HepG2 (cell line): ENCODE measurements at regions not wholly inside any gene's neighbourhood (a gene's known extent, or its start where the extent isn't known, plus 50 kb on each side); places are given as distances from the start of the nearest gene placed in this dataset.

Experiments used
- ATAC-seq: fragments of 200-7000 bp; cut with Tn5 transposase; 3 replicates; pipeline ENCODE4 v1.9.1; 2020; ENCODE audit warnings: mild to moderate bottlenecking, moderate library complexity
- BruUV-seq: library from RNA; stranded (reverse); fragments of 400-500 nt; replicated peaks from 2 replicates; lab custom pipeline; 2021; lab: Mats Ljungman, UMichigan
- CTCF ChIA-PET: fragments of 300-600 bp; formaldehyde crosslinking; extraction: SDS; loops from one replicate; lab custom pipeline; 2021; ENCODE audit warnings: low total read pairs, inconsistent platforms, low intra/inter-chr PET ratio; lab: Yijun Ruan, JAX
- POLR2A ChIA-PET: fragments of 350-600 bp; sonication (Branson Sonifier 250); formaldehyde crosslinking; loops from one replicate; lab custom pipeline; 2020; ENCODE audit warnings: antibody characterized with exemption, inconsistent platforms; lab: Yijun Ruan, JAX
- DNase-seq: peaks from one replicate; pipeline ENCODE4 v3.0.0-alpha.2; 2015; ENCODE audit warnings: low spot score
- FAIRE-seq: peaks from 3 replicates; lab custom pipeline; 2011; peaks lifted over from hg19 to GRCh38; lab: Jason Lieb, UNC
- H2AFZ ChIP-seq: one replicate; pipeline ENCODE4 v1.6.1; 2011; ENCODE audit warnings: low read length, inconsistent platforms
- H3K27ac ChIP-seq: fragments of 300-600 bp; 3 replicates; pipeline ENCODE4 v1.8.0; 2011; ENCODE audit warnings: mixed run types, mild to moderate bottlenecking, mixed read lengths, low read length, inconsistent platforms; ENCODE audit not compliant: insufficient read depth; ENCODE audit errors: extremely low read length
- H3K27me3 ChIP-seq, 2 experiments: fragments of 200-600 bp in 1 of 2; 2 replicates in 1 of 2; 3 replicates in 1 of 2; pipeline versions ENCODE4 v1.6.0 to v1.8.0; 2011; ENCODE audit warnings: low read length in 2 of 2, mild to moderate bottlenecking in 2 of 2, moderate library complexity in 2 of 2, inconsistent platforms in 1 of 2; ENCODE audit not compliant: insufficient read depth in 2 of 2, control insufficient read depth in 1 of 2
- H3K36me3 ChIP-seq, 2 experiments: fragments of 200-600 bp in 1 of 2; replicated peaks in 1 of 2; 2 replicates in 1 of 2; 3 replicates in 1 of 2; pipeline versions ENCODE4 v1.5.1 to v1.8.0; 2011; ENCODE audit warnings: low read length in 2 of 2, inconsistent platforms in 1 of 2; ENCODE audit not compliant: insufficient read depth in 2 of 2, control insufficient read depth in 1 of 2
- H3K4me1 ChIP-seq: 2 replicates; pipeline ENCODE4 v1.5.1; 2012; ENCODE audit warnings: low read length, inconsistent platforms; ENCODE audit not compliant: insufficient read depth
- H3K4me2 ChIP-seq: 2 replicates; pipeline ENCODE4 v1.6.0; 2011; ENCODE audit warnings: low read depth, low read length, inconsistent platforms
- H3K4me3 ChIP-seq, 3 experiments: fragments of 200-600 bp in 1 of 3; sonication (generic), shearing (Covaris generic) in 1 of 3; replicated peaks in 1 of 3; 2 replicates each; pipeline ENCODE4 v1.5.1; 2011 to 2016; ENCODE audit warnings: low read length in 3 of 3, inconsistent platforms in 2 of 3, low read depth in 2 of 3, mild to moderate bottlenecking in 2 of 3, control low read depth in 1 of 3, mixed read lengths in 1 of 3; ENCODE audit not compliant: insufficient read depth in 1 of 3
- H3K79me2 ChIP-seq: one replicate; pipeline ENCODE4 v1.6.1; 2011; ENCODE audit warnings: low read length, inconsistent platforms; ENCODE audit not compliant: insufficient read depth
- H3K9ac ChIP-seq: 2 replicates; pipeline ENCODE4 v1.6.0; 2011; ENCODE audit warnings: mild to moderate bottlenecking, low read depth, low read length, inconsistent platforms; ENCODE audit not compliant: insufficient read depth
- H3K9me3 ChIP-seq: 2 replicates; pipeline ENCODE4 v1.5.1; 2012; ENCODE audit warnings: mild to moderate bottlenecking, low read length
- H4K20me1 ChIP-seq: 2 replicates; pipeline ENCODE4 v1.6.0; 2011; ENCODE audit warnings: inconsistent platforms, mild to moderate bottlenecking, low read length, moderate library complexity; ENCODE audit not compliant: insufficient read depth
- CAMTA2 ChIP-seq: sonication (generic); formaldehyde crosslinking; IDR thresholded peaks from 2 replicates; pipeline ENCODE4 v1.4.0; 2020; ENCODE audit warnings: mild to moderate bottlenecking, missing genetic modification reagents, borderline replicate concordance
- HNF4A ChIP-seq: sonication (generic); formaldehyde crosslinking; IDR thresholded peaks from 2 replicates; pipeline ENCODE4 v1.4.0; 2020; ENCODE audit warnings: missing genetic modification reagents
- KMT2B ChIP-seq: IDR thresholded peaks from 2 replicates; pipeline ENCODE4 v1.6.1; 2016; ENCODE audit warnings: missing genetic modification reagents, missing compliant biosample characterization
- MBNL3 ChIP-seq: fragments of 250-450 bp; sonication (Bioruptor Pico); conservative IDR thresholded peaks from 2 replicates; pipeline ENCODE4 v1.8.0; 2022; ENCODE audit warnings: mild to moderate bottlenecking, inconsistent platforms
- MTA1 ChIP-seq: sonication (generic); formaldehyde crosslinking; IDR thresholded peaks from 2 replicates; pipeline ENCODE4 v1.4.0; 2020; ENCODE audit warnings: missing genetic modification reagents, mild to moderate bottlenecking, borderline replicate concordance
- RAD51 ChIP-seq: fragments of 450-650 bp; IDR thresholded peaks from 2 replicates; pipeline ENCODE4 v1.6.1; 2016; ENCODE audit warnings: borderline replicate concordance
- TEAD3 ChIP-seq: optimal IDR thresholded peaks from 2 replicates; pipeline ENCODE3; 2016; ENCODE audit warnings: borderline replicate concordance
- ZFP90 ChIP-seq: sonication (generic); formaldehyde crosslinking; IDR thresholded peaks from 2 replicates; pipeline ENCODE4 v1.8.0; 2022; ENCODE audit warnings: missing genetic modification reagents, mild to moderate bottlenecking, inconsistent platforms, borderline replicate concordance
- ZMAT3 ChIP-seq: sonication (generic); formaldehyde crosslinking; conservative IDR thresholded peaks from 2 replicates; pipeline ENCODE4 v1.7.0; 2021; ENCODE audit warnings: missing genetic modification reagents
- ZNF136 ChIP-seq: sonication (generic); formaldehyde crosslinking; IDR thresholded peaks from 2 replicates; pipeline ENCODE4 v1.8.1; 2022; ENCODE audit warnings: low read depth, mild to moderate bottlenecking, moderate library complexity, missing genetic modification reagents
- ZNF337 ChIP-seq: sonication (generic); formaldehyde crosslinking; IDR thresholded peaks from 2 replicates; pipeline ENCODE4 v1.5.1; 2020; ENCODE audit warnings: missing genetic modification reagents, low read depth, mild to moderate bottlenecking, borderline replicate concordance
- ZNF589 ChIP-seq: sonication (generic); formaldehyde crosslinking; conservative IDR thresholded peaks from 2 replicates; pipeline ENCODE4 v1.8.0; 2022; ENCODE audit warnings: mild to moderate bottlenecking, moderate library complexity, missing genetic modification reagents
- ZNF660 ChIP-seq: sonication (generic); formaldehyde crosslinking; IDR thresholded peaks from 2 replicates; pipeline ENCODE4 v1.5.1; 2020; ENCODE audit warnings: mild to moderate bottlenecking, low read depth, missing genetic modification reagents, borderline replicate concordance
- WGBS: methylation state at CpG from one replicate; pipeline ENCODE4 v1.1.6; 2017; ENCODE audit warnings: low lambda C conversion rate; 5-methylcytosine and 5-hydroxymethylcytosine counted together
- in situ Hi-C: cut with HindIII; loops from 2 replicates; pipeline ENCODE4 v1.10.0; 2017; ENCODE audit warnings: low pct_unique_long_range_greater_than_20kb; ENCODE audit not compliant: extremely low pct_ligation_motif_present
- intact Hi-C: fragments of 100-400 bp; cut with micrococcal nuclease; formaldehyde crosslinking; loops from one replicate; pipeline ENCODE4 v1.10.0; 2022; ENCODE audit not compliant: unreplicated experiment
- TF ChIP-seq, protein P1 (sequence below): IDR thresholded peaks from 2 replicates; pipeline ENCODE4 v1.6.1; 2012; ENCODE audit warnings: inconsistent platforms
- TF ChIP-seq, protein P2 (sequence below), 2 experiments: sonication (generic) in 1 of 2; formaldehyde crosslinking in 1 of 2; IDR thresholded peaks; 2 replicates each; pipeline versions ENCODE4 v1.4.0 to v1.6.1; 2018 to 2020; ENCODE audit warnings: missing genetic modification reagents in 2 of 2, borderline replicate concordance in 1 of 2, low read depth in 1 of 2, mild to moderate bottlenecking in 1 of 2, missing biosample characterization in 1 of 2
- TF ChIP-seq, protein P3 (sequence below): sonication (generic); formaldehyde crosslinking; IDR thresholded peaks from 2 replicates; pipeline ENCODE4 v1.5.1; 2020; ENCODE audit warnings: mild to moderate bottlenecking, missing genetic modification reagents, moderate library complexity
- TF ChIP-seq, protein P4 (sequence below): IDR thresholded peaks from 2 replicates; pipeline ENCODE4 v1.6.1; 2016; ENCODE audit warnings: low read depth, borderline replicate concordance
- TF ChIP-seq, protein P5 (sequence below): sonication (generic); formaldehyde crosslinking; IDR thresholded peaks from 2 replicates; pipeline ENCODE4 v1.8.0; 2023; ENCODE audit warnings: mild to moderate bottlenecking, missing genetic modification reagents

DNA sequence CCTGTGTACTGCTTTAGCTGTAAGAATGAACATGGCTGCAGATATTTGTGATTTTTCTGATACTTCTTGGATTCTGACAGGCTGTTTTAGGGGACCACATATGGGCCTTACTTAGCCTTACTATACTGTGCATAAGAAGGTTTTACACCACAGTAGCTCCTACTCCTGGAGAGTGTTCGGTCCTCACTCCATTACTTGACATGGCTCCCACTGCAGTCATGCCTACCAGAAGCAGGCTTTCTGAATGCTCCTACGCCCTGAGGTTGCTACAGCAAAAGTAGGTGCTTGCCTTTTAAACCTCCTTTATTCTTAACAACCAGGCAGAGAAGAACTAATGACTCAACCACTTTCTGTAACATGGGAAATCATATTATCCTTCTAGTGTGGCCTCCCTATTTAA lies 125.2 kb upstream of the MAP2 start:
- in situ Hi-C loops, result no loop called here
- Histone ChIP-seq H4K20me1 (no peaks in the 10 kb centered on the region), H3K27me3 (no peaks in the 10 kb centered on the region; a peak in 1 of 5 replicates), H3K27ac (no peak overlapping the region), H3K79me2 (no peaks in the 10 kb centered on the region), H3K4me2 (no peak overlapping the region), H3K4me1 (no peaks in the 10 kb centered on the region), H3K9ac (no peak overlapping the region), H2AFZ (no peak overlapping the region), H3K36me3 (no peaks in the 10 kb centered on the region), H3K4me3 (no peak overlapping the region), H3K9me3 (no peaks in the 10 kb centered on the region)
- ATAC-seq, result no peak
- no TSS peak for BruUV-seq
- 8% methylated on average over 2 of the region's 2 CpGs for WGBS
- DNase-seq, result no peak
- FAIRE-seq, result no peak
- CTCF ChIA-PET, result no interaction called here
- POLR2A ChIA-PET, result no interaction called here
- intact Hi-C loops, result no loop called here
- no peak for TF ChIP-seq MBNL3 (CRISPR knock-in tag)
- no peak for TF ChIP-seq CAMTA2 (CRISPR knock-in tag)
- TF ChIP-seq ZNF589 (CRISPR knock-in tag), result no peak
- TF ChIP-seq, protein P1, sequence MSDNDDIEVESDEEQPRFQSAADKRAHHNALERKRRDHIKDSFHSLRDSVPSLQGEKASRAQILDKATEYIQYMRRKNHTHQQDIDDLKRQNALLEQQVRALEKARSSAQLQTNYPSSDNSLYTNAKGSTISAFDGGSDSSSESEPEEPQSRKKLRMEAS, result no peak
- TF ChIP-seq, protein P2, sequence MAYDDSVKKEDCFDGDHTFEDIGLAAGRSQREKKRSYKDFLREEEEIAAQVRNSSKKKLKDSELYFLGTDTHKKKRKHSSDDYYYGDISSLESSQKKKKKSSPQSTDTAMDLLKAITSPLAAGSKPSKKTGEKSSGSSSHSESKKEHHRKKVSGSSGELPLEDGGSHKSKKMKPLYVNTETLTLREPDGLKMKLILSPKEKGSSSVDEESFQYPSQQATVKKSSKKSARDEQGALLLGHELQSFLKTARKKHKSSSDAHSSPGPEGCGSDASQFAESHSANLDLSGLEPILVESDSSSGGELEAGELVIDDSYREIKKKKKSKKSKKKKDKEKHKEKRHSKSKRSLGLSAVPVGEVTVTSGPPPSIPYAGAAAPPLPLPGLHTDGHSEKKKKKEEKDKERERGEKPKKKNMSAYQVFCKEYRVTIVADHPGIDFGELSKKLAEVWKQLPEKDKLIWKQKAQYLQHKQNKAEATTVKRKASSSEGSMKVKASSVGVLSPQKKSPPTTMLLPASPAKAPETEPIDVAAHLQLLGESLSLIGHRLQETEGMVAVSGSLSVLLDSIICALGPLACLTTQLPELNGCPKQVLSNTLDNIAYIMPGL (CRISPR knock-in tag; IDR thresholded peaks at IDR 0.05; ENCODE audit: borderline replicate concordance in 1 of 2, low read depth in 1 of 2), result no peak
- TF ChIP-seq, protein P3, sequence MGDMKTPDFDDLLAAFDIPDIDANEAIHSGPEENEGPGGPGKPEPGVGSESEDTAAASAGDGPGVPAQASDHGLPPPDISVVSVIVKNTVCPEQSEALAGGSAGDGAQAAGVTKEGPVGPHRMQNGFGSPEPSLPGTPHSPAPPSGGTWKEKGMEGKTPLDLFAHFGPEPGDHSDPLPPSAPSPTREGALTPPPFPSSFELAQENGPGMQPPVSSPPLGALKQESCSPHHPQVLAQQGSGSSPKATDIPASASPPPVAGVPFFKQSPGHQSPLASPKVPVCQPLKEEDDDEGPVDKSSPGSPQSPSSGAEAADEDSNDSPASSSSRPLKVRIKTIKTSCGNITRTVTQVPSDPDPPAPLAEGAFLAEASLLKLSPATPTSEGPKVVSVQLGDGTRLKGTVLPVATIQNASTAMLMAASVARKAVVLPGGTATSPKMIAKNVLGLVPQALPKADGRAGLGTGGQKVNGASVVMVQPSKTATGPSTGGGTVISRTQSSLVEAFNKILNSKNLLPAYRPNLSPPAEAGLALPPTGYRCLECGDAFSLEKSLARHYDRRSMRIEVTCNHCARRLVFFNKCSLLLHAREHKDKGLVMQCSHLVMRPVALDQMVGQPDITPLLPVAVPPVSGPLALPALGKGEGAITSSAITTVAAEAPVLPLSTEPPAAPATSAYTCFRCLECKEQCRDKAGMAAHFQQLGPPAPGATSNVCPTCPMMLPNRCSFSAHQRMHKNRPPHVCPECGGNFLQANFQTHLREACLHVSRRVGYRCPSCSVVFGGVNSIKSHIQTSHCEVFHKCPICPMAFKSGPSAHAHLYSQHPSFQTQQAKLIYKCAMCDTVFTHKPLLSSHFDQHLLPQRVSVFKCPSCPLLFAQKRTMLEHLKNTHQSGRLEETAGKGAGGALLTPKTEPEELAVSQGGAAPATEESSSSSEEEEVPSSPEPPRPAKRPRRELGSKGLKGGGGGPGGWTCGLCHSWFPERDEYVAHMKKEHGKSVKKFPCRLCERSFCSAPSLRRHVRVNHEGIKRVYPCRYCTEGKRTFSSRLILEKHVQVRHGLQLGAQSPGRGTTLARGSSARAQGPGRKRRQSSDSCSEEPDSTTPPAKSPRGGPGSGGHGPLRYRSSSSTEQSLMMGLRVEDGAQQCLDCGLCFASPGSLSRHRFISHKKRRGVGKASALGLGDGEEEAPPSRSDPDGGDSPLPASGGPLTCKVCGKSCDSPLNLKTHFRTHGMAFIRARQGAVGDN (CRISPR knock-in tag), result no peak
- no peak for TF ChIP-seq ZNF337 (CRISPR knock-in tag)
- TF ChIP-seq, protein P4, sequence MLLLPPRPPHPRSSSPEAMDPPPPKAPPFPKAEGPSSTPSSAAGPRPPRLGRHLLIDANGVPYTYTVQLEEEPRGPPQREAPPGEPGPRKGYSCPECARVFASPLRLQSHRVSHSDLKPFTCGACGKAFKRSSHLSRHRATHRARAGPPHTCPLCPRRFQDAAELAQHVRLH (CRISPR knock-in tag), result no peak
- TF ChIP-seq ZNF136 (CRISPR knock-in tag), result no peak
- no peak for TF ChIP-seq ZFP90 (CRISPR knock-in tag)
- TF ChIP-seq ZMAT3, result no peak
- TF ChIP-seq ZNF660 (CRISPR knock-in tag), result no peak
- no peak for TF ChIP-seq HNF4A (CRISPR knock-in tag)
- no peak for TF ChIP-seq TEAD3 (CRISPR knock-in tag)
- TF ChIP-seq, protein P5, sequence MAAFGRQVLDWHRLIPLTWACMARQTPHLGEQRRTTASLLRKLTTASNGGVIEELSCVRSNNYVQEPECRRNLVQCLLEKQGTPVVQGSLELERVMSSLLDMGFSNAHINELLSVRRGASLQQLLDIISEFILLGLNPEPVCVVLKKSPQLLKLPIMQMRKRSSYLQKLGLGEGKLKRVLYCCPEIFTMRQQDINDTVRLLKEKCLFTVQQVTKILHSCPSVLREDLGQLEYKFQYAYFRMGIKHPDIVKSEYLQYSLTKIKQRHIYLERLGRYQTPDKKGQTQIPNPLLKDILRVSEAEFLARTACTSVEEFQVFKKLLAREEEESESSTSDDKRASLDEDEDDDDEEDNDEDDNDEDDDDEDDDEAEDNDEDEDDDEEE (CRISPR knock-in tag), result no peak
- TF ChIP-seq RAD51, result no peak
- TF ChIP-seq MTA1 (CRISPR knock-in tag), result no peak
- TF ChIP-seq KMT2B, result no peak
